Caco-2 (cell line): ENCODE measurements at regions not wholly inside any gene's neighbourhood (a gene's known extent, or its start where the extent isn't known, plus 50 kb on each side); places are given as distances from the start of the nearest gene placed in this dataset.

Source experiments
- BruUV-seq: library from RNA; stranded (reverse); fragments of 400-500 nt; replicated peaks from 2 replicates; lab custom pipeline; 2021; lab: Mats Ljungman, UMichigan
- CTCF ChIA-PET: fragments of 300-600 bp; sonication (Branson Sonifier 250); formaldehyde crosslinking; loops from one replicate; lab custom pipeline; 2022; ENCODE audit warnings: antibody characterized with exemption; lab: Charles Lee
- POLR2A ChIA-PET: fragments of 300-600 bp; sonication (Branson Sonifier 250); formaldehyde crosslinking; loops from one replicate; lab custom pipeline; 2022; ENCODE audit warnings: antibody characterized with exemption; lab: Charles Lee
- DNase-seq, 2 experiments: peaks; one replicate each; pipeline versions ENCODE4 v3.0.0 to v3.0.0-alpha.2; 2020 to 2022
- H3K27me3 ChIP-seq: replicated peaks from 2 replicates; pipeline ENCODE4 v1.6.0; 2011; ENCODE audit warnings: low read length; ENCODE audit not compliant: control insufficient read depth, insufficient read depth
- H3K36me3 ChIP-seq: 2 replicates; pipeline ENCODE4 v1.5.1; 2011; ENCODE audit warnings: low read length; ENCODE audit not compliant: control insufficient read depth, insufficient read depth
- H3K4me1 ChIP-seq: fragments of 250-450 bp; sonication (Bioruptor Pico); 2 replicates; pipeline ENCODE4 v1.5.1; 2020; ENCODE audit warnings: mild to moderate bottlenecking
- H3K4me3 ChIP-seq: 2 replicates; pipeline ENCODE4 v1.5.1; 2011; ENCODE audit warnings: low read depth, mild to moderate bottlenecking, control low read depth, low read length
- H3K9me3 ChIP-seq: fragments of 250-450 bp; sonication (Bioruptor Pico); 2 replicates; pipeline ENCODE4 v1.5.1; 2020; ENCODE audit warnings: mild to moderate bottlenecking, moderate library complexity
- H3K27ac Mint-ChIP-seq: one replicate; pipeline ENCODE4 v1.8.0; 2022; ENCODE audit warnings: mixed read lengths; ENCODE audit not compliant: unreplicated experiment
- H3K27me3 Mint-ChIP-seq: one replicate; pipeline ENCODE4 v1.8.0; 2022; ENCODE audit warnings: mixed read lengths; ENCODE audit not compliant: insufficient read depth, unreplicated experiment
- H3K36me3 Mint-ChIP-seq: one replicate; pipeline ENCODE4 v1.8.0; 2022; ENCODE audit warnings: mild to moderate bottlenecking, mixed read lengths; ENCODE audit not compliant: insufficient read depth, unreplicated experiment
- H3K4me1 Mint-ChIP-seq: one replicate; pipeline ENCODE4 v1.8.0; 2022; ENCODE audit warnings: low read depth, mixed read lengths; ENCODE audit not compliant: unreplicated experiment
- H3K4me3 Mint-ChIP-seq: one replicate; pipeline ENCODE4 v1.8.0; 2022; ENCODE audit warnings: mild to moderate bottlenecking, moderate library complexity, mixed read lengths; ENCODE audit not compliant: unreplicated experiment
- H3K9me3 Mint-ChIP-seq: one replicate; pipeline ENCODE4 v1.8.0; 2022; ENCODE audit warnings: mixed read lengths; ENCODE audit not compliant: unreplicated experiment
- intact Hi-C: fragments of 100-400 bp; cut with micrococcal nuclease; formaldehyde crosslinking; loops from one replicate; pipeline ENCODE4 v1.10.0; 2022; ENCODE audit not compliant: unreplicated experiment
- TF ChIP-seq, protein P1 (sequence below), 2 experiments: fragments of 200-600 bp in 1 of 2; IDR thresholded peaks; 1 replicate in 1 of 2; 2 replicates in 1 of 2; pipeline versions ENCODE4 v1.5.1 to v1.8.0; 2011 to 2022; ENCODE audit warnings: antibody characterized with exemption in 1 of 2, control low read depth in 1 of 2, inconsistent platforms in 1 of 2, low read depth in 1 of 2, low read length in 1 of 2, mild to moderate bottlenecking in 1 of 2, moderate library complexity in 1 of 2; ENCODE audit not compliant: insufficient read depth in 1 of 2, severe bottlenecking in 1 of 2, unreplicated experiment in 1 of 2

DNA sequence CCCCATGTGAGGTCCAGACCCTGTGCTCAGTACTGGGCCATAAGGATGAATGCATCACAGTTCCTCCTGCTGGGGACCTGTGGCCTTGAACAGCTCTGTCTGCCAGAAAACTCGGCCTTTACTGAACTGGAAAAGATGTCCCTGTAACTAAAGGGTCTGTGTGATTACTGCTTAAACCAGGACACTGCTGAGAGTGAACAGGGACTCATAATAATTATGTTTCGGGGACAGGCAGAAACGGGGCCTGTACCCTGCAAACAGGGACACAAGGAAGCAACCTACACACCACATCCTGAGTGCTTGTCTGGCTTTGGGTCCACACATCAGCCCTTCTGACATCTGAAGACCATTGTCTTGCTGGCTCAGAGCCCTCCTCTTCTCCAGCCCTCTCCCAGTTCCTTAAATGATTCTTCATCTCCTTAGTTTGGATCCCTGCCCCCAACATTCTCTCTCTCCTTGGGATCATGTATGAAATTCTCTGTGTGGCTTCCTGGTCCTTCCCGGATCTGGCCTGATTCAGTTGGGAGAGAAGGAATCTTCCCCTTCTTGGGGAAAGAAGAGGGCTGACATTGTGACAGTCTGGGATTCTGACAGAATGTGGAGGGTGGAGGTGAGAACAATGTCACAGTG lies 248.0 kb downstream of the MYCN start:
- POLR2A ChIA-PET, result no interaction called here
- TF ChIP-seq, protein P1, sequence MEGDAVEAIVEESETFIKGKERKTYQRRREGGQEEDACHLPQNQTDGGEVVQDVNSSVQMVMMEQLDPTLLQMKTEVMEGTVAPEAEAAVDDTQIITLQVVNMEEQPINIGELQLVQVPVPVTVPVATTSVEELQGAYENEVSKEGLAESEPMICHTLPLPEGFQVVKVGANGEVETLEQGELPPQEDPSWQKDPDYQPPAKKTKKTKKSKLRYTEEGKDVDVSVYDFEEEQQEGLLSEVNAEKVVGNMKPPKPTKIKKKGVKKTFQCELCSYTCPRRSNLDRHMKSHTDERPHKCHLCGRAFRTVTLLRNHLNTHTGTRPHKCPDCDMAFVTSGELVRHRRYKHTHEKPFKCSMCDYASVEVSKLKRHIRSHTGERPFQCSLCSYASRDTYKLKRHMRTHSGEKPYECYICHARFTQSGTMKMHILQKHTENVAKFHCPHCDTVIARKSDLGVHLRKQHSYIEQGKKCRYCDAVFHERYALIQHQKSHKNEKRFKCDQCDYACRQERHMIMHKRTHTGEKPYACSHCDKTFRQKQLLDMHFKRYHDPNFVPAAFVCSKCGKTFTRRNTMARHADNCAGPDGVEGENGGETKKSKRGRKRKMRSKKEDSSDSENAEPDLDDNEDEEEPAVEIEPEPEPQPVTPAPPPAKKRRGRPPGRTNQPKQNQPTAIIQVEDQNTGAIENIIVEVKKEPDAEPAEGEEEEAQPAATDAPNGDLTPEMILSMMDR (IDR thresholded peaks at IDR 0.05; ENCODE audit: insufficient read depth in 1 of 2, low read depth in 1 of 2, low read length in 1 of 2, severe bottlenecking in 1 of 2, unreplicated experiment in 1 of 2), result no peak
- H3K9me3 ChIP-seq, result no peaks in the 10 kb centered on the region
- H3K4me3 ChIP-seq, result no peak overlapping the region
- Mint-ChIP-seq H3K4me3 (no peak overlapping the region), H3K27ac (peak overlapping the region; percentile 1), H3K27me3 (no peaks in the 10 kb centered on the region), H3K9me3 (no peaks in the 10 kb centered on the region), H3K36me3 (no peaks in the 10 kb centered on the region), H3K4me1 (peaks cover 18% of the 10 kb centered on the region)
- H3K4me1 ChIP-seq, result peaks cover 7% of the 10 kb centered on the region; the same call in 1 of the 2 replicates
- H3K27me3 ChIP-seq, result no peaks in the 10 kb centered on the region
- CTCF ChIA-PET, result no interaction called here
- BruUV-seq, result no TSS peak
- DNase-seq, result no peak
- no peaks in the 10 kb centered on the region for H3K36me3 ChIP-seq
- intact Hi-C loops, result no loop called here

DNA sequence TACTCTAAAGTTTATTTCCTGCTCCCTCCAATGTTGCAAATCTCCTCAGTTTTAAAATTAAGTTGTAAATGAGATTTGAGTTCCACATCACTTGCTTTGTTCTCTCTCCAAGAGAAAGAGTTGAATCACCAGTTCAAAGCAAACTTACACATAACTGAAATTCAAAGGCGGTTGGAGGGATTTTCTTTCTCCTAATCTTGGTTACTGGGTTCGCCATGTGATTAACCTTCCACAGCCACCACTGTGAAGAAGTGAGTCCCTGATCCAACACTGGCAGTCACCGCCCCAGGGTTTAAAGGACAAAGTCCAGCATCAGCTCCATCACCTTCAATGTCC lies 247.1 kb downstream of the MYCN start:
- H3K36me3 ChIP-seq, result no peaks in the 10 kb centered on the region
- intact Hi-C loops, result no loop called here
- no peaks in the 10 kb centered on the region for H3K9me3 ChIP-seq
- Mint-ChIP-seq H3K9me3 (no peaks in the 10 kb centered on the region), H3K27me3 (no peaks in the 10 kb centered on the region), H3K36me3 (no peaks in the 10 kb centered on the region), H3K4me3 (no peak overlapping the region), H3K4me1 (peaks cover 18% of the 10 kb centered on the region), H3K27ac (no peak overlapping the region)
- CTCF ChIA-PET, result no interaction called here
- TF ChIP-seq, protein P1 (IDR thresholded peaks at IDR 0.05; ENCODE audit: insufficient read depth in 1 of 2, low read depth in 1 of 2, low read length in 1 of 2, severe bottlenecking in 1 of 2, unreplicated experiment in 1 of 2), result no peak
- H3K27me3 ChIP-seq, result no peaks in the 10 kb centered on the region
- POLR2A ChIA-PET, result no interaction called here
- BruUV-seq, result no TSS peak
- peaks cover 7% of the 10 kb centered on the region; the same call in 1 of the 2 replicates for H3K4me1 ChIP-seq
- no peak overlapping the region for H3K4me3 ChIP-seq
- peak in 1 of 2 experiments; percentile 13 for DNase-seq

DNA sequence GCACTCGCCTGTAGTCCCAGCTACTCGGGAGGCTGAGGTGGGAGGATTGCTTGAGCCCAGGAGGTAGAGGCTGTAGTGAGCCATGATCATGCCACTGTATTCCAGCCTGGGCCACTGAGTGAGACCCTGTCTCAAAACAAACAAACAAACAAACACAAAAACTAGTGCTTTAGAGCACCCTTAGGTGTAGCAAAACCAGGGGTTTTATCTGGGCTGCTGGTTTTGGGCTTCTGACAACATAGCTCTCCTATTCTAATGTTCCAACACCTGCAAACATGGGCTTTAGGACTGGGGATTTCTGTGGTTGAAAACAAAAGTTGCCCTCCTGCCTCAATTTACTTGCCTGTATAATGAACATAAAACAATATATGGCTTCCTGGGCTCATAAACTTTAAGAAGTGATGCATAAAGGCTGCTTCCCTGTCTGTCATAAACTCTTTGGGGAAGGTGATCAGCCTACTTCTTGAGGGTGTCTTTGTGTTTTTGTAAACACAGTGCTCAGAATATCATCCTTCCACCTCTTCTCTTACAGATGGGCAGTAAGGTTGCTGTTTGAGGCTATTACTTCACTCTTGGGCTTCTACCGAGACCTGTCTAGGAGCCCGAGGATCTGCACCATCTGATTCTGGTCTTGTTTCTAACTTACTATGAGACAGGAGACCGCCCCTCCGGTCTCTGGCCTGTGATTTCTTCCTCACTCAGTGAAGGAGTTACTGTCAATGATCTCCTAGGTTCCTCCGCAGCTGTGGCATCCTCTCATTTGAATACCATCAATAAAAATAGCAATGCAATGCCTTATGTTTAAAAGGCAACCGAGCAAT lies 246.5 kb downstream of the MYCN start:
- POLR2A ChIA-PET, result no interaction called here
- H3K4me3 ChIP-seq, result no peak overlapping the region
- Mint-ChIP-seq H3K4me3 (no peak overlapping the region), H3K4me1 (peaks cover 18% of the 10 kb centered on the region), H3K9me3 (no peaks in the 10 kb centered on the region), H3K27me3 (no peaks in the 10 kb centered on the region), H3K36me3 (no peaks in the 10 kb centered on the region), H3K27ac (no peak overlapping the region)
- intact Hi-C loops, result no loop called here
- peaks cover 7% of the 10 kb centered on the region; the same call in 1 of the 2 replicates for H3K4me1 ChIP-seq
- no peaks in the 10 kb centered on the region for H3K9me3 ChIP-seq
- CTCF ChIA-PET, result no interaction called here
- no TSS peak for BruUV-seq
- H3K27me3 ChIP-seq, result no peaks in the 10 kb centered on the region
- no peaks in the 10 kb centered on the region for H3K36me3 ChIP-seq
- TF ChIP-seq, protein P1 (IDR thresholded peaks at IDR 0.05; ENCODE audit: insufficient read depth in 1 of 2, low read depth in 1 of 2, low read length in 1 of 2, severe bottlenecking in 1 of 2, unreplicated experiment in 1 of 2), result no peak
- no peak for DNase-seq
